Thyroid gland (tissue), 4 donors: ENCODE measurements at regions not wholly inside any gene's neighbourhood (a gene's known extent, or its start where the extent isn't known, plus 50 kb on each side); places are given as distances from the start of the nearest gene placed in this dataset.

Experiments used
- CTCF ChIP-seq, 6 experiments: fragments of 200-600 bp in 3 of 6; fragments of 450-650 bp in 3 of 6; sonication (generic) in 3 of 6; IDR thresholded peaks; one replicate each; pipeline ENCODE4 v1.5.1; 2016 to 2019; ENCODE audit warnings: antibody characterized with exemption in 6 of 6, mild to moderate bottlenecking in 2 of 6, inconsistent platforms in 1 of 6, moderate library complexity in 1 of 6
- POLR2A ChIP-seq, 2 donors: fragments of 450-650 bp; IDR thresholded peaks; one replicate each; pipeline ENCODE4 v1.6.1; 2017; ENCODE audit warnings: antibody characterized with exemption in 2 of 2, mild to moderate bottlenecking in 2 of 2, moderate library complexity in 1 of 2

GRCh38 chr12:60168441-60168840, 572.6 kb downstream of the SLC16A7 start:
- no peak for TF ChIP-seq CTCF (IDR thresholded peaks at IDR 0.05)
- no peak for TF ChIP-seq POLR2A (IDR thresholded peaks at IDR 0.05)
